NOMO-1 treated with dmso at 0.1 percent for 144 hours (cell line): ENCODE measurements at regions not wholly inside any gene's neighbourhood (a gene's known extent, or its start where the extent isn't known, plus 50 kb on each side); places are given as distances from the start of the nearest gene placed in this dataset.

ENCODE experiments used
- DNase-seq: peaks from one replicate; lab custom pipeline; 2025; ENCODE audit not compliant: unreplicated experiment; lab: John Stamatoyannopoulos, UW

DNA sequence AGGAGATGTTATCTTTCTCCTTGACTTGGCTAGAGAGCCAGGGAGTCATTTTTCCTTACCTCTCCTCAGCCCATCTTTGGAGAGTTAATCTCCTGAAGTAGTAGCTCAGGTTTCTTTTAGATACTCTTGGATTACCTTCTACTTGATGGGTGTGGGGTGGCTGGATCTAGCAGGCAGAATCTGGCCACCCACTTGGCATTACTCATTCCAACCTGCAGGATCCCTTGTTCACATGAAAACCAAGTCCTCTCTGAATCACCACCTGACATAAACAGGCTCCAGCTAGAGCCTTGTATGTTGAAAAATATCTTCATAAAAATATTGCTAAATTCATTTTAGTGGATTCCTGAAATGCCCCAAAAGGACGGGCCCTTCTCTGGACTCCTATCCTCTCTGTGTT, 250.6 kb upstream of the PLET1 start:
- DNase-seq: no peak

DNA sequence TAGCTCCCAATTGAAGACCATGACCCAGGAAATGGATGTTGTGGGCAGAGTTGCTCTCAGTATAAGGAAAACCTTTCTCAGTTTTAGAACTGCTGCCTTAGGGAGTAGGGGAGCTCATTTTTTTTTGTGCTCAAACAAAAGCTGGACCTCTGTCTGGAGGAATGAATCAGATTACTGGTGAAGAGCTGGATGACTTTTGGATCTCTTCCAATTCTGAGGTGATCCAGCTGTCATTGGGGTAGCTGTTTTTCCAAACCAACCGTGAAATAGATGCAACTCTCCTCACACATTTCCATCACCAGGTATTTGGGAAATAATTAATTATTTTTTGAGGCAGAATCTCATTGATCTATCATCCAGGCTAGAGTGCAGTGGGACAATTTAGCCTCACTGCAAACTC, 251.3 kb upstream of the PLET1 start:
- no peak for DNase-seq

DNA sequence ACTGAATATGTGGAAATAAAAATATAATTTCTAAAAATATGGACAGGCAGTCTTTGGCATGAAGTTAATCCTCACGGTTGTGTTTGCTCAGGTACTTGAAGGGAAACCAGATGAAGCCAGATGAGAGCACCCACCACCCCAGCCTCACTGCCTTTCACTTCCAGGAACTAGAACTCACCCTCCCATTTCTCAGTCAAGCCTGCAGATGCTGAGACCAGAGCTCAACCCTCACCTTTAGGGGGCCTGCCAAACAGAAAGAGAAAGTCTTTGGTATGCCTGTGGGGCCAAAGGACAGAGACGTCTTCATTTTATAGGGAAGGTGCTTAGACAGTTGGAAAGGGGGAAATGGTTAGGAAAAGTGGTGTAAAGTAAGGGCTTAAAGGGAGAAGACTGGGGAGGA, 252.8 kb upstream of the PLET1 start:
- no peak for DNase-seq

DNA sequence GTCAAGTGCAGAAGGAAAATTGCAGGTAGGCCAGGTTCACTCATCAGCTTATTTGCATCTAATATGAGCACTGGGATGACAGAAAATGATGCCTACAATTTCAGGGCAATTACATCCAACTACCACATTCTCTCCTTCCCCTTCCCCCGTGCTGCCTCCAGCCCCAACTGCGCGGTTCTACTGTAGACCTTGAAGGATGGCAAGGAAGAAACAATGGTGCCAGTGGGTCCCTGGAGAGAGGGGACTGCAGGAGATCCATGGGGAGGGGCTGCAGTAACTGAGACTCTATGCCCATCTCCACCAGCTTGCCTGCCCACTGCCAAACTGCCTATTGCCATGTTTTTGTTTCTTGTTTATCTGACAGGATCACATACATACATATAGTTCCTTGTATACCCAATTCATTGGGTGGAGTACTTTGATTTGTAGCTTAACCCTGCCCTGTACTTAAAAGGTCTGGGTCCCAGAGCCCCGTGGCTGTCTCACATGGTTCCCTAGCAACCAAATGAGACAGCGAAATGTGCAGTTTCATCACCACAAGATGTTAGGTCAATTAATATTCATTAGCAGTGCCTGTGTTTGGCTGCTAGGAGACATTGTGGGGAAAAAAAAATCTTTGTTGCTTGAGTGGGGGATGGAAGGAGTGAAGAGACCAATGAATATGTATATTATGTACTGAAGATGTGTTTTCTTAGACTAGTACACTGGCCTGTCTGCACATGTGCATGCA, 253.5 kb upstream of the PLET1 start:
- DNase-seq: no peak

DNA sequence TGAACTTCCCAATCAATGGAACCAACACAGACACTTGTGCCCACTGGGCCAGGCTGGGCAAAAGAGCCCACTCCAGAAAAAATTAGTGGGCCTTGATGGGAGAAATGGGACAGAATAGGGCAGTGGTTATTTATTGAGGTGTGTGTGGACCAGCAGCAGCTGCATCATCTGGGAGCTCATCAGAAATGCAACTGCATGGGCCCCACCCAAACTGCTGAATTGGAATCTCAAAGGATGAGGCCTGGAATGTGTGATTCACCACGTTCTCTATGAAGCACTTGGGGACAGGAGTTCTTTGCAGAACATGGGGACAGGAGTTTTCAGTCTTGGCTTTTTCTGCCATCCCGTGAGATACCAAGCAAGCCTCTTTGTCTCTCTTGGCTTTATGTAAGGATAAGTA, 255.6 kb upstream of the PLET1 start:
- DNase-seq: no peak

DNA sequence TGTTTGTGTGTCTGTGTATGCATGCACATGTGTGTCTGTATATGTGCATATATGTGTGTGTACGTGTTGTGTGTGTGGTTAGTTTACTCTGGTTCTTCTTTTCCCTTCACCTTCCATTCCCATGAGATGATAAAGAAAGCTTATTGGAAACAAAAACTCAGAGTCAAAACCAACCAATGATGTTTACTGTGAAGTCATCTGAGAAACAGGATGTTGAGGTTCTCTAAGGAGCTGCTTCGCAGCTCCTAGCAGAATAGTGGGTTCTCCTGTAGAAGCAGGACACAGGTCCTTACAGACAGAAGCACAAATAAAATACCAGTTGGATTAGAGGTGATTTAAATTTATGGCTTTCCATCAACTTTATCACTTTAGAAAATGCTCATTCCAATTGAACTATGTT, 256.1 kb upstream of the PLET1 start:
- no peak for DNase-seq

DNA sequence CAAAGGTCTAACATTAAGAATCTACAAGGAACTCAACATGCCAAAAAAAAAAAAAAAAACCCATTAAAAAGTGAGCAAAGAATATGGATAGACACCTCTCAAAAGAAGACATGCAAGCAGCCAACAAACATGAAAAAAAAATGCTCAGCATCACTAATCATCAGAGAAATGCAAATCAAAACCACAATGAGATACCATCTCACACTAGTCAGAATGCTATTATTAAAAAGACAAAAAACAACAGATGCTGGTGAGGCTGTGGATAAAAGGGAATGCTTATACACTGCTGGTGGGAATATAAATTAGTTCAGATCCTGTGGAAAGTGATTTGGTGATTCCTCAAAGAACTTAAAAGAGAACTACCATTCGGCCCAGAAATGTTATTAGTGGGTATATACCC, 257.7 kb upstream of the PLET1 start:
- no peak for DNase-seq

DNA sequence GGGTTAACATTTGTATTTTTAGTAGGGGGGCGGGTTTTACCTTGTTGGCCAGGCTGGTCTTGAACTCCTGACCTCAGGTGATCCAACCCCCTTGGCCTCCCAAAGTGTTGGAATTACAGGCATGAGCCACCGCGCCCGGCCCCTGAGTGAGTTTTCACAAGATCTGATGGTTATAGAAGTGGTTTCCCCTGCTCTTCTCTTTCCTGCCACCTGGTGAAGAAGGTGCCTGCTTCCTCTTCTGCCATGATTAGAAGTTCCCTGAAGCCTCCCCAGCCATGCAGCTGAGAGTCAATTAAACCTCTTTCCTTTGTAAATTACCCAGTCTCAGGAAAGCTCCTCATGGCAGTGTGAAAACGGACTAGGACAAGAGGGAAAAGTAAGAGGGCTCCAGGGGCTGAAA, 259.1 kb upstream of the PLET1 start:
- DNase-seq: no peak

DNA sequence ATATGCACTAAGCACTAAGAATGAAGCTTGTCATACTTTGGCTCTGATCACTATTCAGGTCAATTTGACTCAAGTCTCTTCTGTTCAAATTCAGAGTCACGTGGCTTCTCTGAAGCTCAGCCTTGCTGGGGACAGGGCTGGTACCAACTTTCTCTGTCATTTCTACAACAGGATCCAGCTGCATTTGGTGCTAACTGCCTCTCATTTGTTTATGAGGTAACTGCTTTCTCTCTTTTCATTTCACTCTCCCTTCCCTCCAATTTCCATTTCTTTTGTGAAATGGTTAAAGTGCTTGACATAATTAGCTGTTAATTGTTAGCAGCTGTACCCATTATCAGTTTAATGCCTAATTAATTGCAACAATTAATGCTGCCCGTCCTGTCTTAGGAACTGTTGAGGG, 259.7 kb upstream of the PLET1 start:
- no peak for DNase-seq

DNA sequence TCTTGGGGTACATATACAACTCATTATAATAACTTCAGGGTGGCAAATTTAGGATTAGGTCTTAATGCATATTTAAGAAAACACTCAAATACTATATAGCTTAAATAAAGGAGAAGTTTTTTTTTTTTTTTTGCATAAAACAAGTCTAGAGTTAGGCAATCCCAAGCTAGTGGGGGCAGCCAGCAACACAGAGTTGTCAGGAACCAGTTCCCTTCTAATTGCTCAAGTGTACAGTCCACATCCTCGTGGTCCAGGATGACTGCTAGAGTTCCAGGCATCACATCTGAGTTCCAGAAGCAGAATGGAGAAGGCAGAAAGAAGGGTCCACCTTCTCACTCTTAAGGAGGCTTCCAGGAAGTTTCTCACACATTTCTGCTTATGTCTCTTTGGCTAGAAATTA, 261.9 kb upstream of the PLET1 start:
- no peak for DNase-seq

DNA sequence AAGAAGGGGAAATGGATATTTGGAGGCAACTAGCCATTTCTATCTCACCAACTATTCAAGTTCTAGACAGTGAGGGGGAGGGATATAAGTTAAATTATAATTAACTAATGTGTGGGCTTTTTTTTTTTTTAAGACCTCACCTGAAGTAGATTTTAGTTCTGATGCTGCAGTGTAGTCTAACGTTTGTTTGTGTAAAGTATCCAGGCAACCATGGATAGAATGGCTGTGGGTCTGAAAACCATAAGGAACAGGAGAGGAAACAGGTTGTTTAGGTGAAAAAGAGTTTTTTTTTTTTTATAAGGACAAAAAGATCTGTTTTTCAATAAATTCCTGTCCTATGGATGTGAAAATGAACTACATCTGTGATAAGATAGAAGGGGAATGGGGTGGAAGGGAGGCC, 262.4 kb upstream of the PLET1 start:
- no peak for DNase-seq

DNA sequence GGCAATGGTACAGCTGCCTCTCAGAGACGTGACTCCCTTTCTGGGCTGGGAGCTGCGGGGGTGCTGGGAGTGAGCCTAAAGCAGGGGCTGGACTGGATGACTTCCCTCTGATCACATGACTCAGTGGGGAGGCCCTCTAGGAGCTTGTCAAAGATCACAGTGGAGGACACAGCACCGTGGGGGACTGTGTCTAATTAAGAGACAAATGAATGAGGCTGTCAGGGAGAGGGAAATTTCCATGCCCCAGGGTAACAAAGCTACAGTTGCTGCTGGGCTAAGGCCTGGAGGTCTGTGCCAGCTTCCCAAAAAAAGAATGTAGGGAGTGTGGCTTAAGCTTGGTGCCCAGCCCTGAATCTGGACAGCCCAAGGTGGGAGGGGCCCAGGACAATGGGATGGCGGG, 262.8 kb upstream of the PLET1 start:
- no peak for DNase-seq

DNA sequence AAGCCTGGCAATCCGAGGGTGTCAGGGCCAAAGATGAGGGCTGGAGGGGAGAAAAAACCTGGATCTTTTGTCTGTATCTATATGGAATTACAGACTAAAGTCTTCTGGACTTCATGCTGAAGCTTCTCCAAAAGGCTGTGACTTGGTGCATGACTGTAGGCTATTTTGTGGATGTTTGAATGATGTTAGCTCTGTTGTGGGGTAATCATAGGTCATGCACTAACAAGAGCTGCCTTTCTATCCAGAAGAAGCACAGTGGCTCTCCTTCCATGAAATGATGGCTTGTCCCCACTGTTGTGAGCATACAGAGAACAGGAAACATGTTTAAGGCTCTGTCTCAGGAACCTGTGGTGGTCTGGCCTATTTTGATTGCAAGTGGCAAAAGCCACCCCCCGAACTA, 263.3 kb upstream of the PLET1 start:
- DNase-seq: no peak

DNA sequence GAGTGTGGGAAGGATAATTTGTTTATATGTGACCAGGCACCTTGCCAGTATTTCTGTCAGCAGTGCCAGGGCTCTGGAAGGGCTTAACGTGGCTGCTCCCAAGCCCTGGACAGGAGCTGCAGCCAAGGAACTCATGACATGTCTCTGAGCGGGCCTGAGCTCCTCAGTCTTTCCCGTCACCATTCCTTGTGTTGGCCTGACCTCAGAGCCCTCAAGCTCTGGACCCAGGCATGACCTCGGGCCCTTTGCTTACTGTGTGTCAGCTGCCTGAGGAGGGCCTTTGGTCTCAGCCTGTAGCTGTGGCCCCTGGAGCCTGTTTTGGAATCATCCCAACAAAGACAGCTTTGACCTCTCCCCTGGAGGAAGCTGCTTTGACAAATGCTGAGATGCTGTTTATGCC, 264.1 kb upstream of the PLET1 start:
- DNase-seq: no peak

DNA sequence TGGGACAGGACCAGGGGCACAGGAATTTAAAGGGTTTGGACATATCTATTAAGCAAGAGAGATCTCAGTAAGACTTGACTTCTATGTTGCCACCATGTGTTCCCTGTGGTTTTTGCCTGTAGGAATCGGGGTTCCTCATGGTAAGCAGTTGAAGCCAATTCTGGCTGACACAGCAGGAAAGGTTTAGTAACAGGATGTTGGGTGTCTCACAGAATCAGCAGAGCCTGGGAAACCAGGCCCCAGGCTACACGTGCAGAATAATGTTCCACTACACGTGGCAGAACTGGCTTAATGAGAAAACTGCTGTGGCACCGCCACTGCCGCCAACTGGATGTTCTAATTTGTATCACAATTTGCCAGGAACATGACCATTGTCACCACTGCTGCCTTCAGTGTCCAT, 264.6 kb upstream of the PLET1 start:
- no peak for DNase-seq

DNA sequence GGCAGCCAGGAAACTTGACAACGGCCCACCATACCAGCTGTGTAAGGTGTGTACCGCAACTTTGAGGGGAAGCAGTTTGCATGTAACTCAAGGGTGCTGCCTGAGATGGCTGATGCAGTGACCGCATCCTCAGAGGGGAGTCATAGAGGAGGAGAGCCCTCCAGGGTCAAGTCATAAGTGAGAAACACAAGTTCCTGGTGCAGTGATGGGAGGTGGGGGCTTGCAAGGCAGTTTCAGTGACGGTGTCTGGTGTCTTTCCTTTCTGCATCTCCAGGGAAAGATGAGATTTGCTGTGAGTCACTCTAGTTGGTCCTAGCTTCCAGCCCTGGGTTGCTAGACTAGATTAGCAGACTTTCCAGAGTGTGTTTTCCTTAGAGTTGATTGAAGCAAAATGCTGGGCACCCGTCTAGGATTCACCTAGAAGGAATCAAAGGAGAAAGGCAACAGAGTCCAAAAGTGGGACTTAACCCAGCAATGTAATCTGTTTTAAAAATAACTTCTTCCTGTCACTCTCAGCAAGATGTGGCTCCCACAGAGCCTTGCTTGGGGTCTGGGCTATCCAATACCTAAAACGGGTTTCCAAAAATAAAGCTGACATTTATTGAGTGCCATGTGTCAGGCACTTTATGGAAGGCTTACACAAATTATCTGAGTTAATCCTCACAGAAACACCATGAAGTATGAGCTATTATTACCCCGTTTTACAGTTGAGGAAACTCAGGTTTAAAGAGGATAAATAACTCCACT, 265.4 kb upstream of the PLET1 start:
- no peak for DNase-seq

DNA sequence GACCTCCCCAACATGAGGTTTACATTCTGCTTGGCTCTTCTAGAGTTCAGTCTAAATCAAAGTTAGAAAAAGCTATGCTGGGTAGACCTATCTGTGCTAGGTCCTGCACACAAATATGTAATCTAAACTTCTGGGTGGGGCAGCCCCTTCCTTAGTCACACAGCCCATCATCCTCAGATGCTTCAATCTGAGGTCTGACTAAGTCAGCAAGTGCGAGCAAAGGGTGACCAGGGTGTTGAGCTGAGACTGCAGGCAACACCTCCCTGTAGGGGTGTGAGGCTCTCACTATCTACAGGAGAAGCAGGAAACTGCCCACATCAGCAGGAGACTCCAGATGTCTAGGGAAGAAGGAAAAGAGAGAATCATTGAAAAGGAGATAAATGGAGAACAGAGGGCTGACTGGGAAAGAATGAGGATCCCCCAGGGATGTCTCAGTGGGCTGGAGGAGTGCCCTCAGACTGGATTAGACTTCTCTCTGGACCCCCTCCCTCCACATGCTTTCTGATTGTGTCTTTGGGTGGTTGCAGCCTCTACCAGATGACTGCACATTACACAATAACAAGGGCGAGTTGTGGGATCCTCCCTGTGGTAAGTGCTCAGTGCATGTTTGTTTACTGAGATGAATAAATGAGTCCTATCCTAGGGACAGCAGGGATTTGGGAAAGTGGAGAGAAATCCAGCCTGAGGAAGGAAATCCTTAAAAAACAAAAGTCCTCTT, 266.2 kb upstream of the PLET1 start:
- DNase-seq: no peak

DNA sequence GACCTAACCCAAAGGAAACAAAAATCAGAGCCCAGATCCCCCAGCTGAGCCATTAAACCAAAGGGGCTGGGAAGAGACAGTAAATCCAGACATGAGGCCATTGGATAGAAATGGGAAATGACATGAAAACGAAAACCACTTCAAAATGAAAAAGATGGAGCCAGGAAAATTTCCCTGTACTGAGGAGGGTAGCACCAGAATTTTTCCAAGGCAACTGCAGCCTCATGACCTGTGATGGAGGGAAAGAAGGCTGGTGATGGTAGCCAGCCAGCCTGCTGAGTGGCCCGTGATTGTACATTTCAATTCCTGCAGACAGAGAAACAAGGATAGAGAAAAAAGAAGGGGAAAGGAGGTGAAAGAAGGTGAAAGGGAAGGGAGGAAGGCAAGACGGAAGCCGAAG, 268.4 kb upstream of the PLET1 start:
- DNase-seq: no peak

DNA sequence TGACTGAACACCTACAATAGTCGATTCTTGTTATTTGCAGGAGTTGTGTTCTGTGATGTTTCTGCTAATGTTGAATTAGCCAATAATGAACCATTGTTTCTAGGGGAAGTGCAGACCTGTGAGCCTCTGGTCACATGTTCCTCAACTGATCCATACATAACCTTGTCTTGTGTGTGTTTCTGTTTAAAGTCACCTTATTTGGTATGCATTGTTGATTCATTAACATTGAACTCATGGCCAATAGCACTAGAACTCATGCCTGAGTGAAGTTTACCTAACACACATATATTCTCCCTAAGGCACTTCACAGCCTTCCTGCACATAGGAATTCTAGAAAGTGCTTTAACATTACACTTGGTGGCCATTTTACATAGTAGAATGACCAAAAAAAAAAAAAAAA, 271.8 kb upstream of the PLET1 start:
- no peak for DNase-seq

DNA sequence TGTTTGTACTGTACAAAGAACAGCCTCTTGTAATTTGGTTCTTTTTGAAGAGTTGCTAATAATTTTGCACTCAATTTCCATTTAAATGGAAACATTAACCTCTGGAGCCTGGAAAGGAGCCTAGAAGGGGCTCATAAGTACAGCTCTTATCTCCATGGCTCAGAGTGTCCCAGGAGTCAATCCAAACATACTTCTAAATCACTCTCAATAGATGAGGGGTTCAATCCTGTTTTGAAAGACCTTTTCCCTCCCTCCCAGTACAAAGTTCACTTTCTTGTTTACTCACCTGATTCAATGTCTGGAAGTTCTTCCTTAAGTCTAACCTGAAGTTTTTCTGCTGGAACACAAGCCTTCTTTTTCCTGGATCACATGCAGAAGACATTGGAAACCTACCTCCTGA, 273.0 kb upstream of the PLET1 start:
- no peak for DNase-seq

DNA sequence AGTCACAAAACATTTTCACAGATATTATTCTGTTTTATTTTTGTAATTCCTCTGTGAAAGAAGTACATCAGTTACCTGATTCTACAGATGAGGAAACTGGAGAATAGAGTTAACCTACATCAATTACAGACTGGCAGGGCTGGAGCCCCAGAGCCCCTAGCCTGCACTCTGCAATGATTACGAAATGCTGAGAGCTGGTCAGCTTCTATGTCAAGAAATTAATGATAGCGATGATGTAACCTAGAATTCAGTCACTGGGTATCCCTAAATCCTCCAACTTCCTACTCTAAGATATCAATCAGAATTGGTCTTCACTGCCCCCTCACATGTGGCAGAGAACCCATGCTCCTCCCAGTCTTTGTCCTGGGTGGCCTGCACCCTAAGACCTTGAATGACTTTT, 273.5 kb upstream of the PLET1 start:
- no peak for DNase-seq

DNA sequence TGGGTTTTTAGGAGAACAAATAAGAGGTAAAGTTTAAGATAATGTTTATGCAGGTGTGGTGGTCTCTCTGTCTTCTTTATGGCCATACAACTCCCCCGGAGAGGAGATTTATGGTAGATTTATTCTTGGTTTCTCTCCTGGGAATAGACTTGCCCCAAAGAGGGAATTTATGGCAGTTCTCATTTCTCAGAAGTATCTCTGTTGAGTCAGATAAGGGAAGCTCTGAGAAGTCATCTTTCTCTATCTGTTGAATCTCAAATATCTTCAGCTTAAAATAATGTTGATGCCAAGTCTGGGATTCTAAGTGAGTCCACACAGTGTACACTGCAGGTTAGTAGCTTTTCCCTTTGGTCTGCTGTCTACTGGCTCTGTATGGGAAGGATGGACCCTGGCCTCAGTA, 276.4 kb upstream of the PLET1 start:
- no peak for DNase-seq
